NCI-H1092 treated with DMSO at 0.1 percent for 48 hours (cell line): ENCODE measurements at regions not wholly inside any gene's neighbourhood (a gene's known extent, or its start where the extent isn't known, plus 50 kb on each side); places are given as distances from the start of the nearest gene placed in this dataset.

ENCODE experiments used
- DNase-seq: peaks from one replicate; lab custom pipeline; 2025; lab: John Stamatoyannopoulos, UW

DNA sequence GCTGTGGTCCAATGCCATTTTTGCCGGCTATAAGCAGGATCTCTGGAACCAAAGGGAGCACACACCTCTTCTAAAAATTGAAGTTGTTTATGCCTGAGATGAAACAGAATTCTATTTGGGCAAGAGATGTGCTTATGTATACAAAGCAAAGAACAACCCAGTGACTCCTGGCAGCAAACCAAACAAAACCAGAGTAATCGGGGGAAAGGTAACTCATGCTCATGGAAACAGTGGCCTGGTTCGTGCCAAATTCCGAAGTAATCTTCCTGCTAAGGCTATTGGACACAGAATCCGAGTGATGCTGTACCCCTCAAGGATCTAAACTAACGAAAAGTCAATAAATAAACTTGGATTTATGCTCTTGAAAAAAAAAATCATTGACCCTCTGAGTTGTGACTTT, 178.7 kb downstream of the CEMIP2 start:
- DNase-seq: no peak

- DNase-seq: no peak
These were observed 180.5 kb downstream of the CEMIP2 start for GRCh38 chr9:71587576-71588362.

DNA sequence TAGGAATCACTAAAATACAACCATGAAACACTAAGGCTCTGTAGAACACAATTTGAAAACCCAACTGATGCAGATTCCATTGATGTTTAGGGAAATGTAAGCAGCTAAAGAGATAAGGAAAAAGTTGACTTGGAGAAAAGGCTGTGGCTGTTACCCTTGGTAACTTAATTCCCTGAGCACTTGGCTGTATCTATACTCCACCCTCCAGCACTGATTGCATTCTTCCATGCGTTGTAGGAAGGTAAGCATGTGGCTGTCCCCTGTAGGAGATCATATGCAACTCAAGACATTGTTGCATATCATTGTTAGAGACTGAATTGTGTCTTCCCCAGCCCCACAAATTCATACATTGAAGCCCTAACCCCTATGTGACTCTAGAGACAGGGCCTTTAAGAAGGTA, 184.5 kb downstream of the CEMIP2 start:
- no peak for DNase-seq

DNA sequence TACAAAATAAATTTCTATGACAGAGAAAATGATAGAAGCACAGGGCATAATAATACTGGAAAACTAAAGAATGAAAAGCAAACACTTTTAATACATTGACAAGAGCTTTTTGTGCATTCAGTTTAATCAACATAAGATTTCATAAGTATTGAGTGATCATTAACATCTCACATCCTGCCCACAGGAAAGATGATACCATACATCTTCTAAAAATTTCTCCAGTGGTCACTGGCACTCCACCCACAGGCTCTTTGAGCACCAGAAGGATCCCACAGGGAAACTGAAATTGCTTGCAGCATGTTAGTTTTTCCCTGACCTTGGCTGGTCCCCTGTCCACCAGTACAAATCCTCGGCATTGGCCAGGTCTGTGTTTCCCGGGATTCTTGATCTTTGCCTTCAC, 186.0 kb downstream of the CEMIP2 start:
- DNase-seq: no peak

DNA sequence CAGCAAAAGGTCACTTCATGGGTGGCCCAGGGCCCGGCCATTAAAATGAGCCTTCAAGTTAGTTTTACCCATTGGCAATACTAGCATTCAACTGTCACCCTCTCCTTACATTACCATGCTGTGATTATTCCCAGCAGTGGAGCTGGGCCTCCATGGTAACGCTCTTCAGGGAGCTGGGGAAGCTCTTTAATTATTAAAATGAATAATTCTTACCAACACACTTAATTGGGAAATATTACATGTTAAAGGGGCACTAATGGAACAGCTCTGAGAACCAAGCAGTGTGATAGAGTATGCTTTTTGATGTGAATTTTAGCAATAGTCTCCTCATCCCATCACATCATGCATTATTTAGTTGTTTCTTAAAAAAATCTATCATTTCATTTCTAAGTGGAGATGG, 187.2 kb downstream of the CEMIP2 start:
- DNase-seq: no peak

GRCh38 chr9:71571186-71571585, 197.1 kb downstream of the CEMIP2 start:
- no peak for DNase-seq

- DNase-seq: no peak
These were observed 200.4 kb downstream of the CEMIP2 start for GRCh38 chr9:71567890-71568289.

DNA sequence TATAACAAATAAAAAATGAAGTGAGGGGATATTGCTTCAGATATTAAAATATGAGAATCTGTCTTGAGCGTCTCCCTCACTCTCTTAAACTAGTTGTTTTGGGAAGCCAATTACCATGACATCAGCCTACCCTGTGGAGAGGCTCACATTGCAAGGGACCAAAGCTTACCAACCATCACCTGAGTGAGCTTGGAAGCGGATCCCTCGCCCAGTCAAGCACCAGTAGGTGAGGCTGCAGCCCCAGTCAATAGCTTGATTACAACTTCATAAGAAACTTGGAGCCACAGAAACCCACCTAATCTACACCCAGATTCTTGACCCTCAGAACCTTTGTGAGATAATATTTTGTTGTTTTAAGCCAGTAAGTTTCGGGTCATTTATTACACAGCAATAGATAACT, 206.2 kb downstream of the CEMIP2 start:
- DNase-seq: no peak

- no peak for DNase-seq
These were observed 211.0 kb downstream of the CEMIP2 start for GRCh38 chr9:71557310-71557709.

GRCh38 chr9:71552480-71552879, 215.8 kb downstream of the CEMIP2 start:
- no peak for DNase-seq

GRCh38 chr9:71549023-71549422, 219.3 kb downstream of the CEMIP2 start:
- DNase-seq: no peak

DNA sequence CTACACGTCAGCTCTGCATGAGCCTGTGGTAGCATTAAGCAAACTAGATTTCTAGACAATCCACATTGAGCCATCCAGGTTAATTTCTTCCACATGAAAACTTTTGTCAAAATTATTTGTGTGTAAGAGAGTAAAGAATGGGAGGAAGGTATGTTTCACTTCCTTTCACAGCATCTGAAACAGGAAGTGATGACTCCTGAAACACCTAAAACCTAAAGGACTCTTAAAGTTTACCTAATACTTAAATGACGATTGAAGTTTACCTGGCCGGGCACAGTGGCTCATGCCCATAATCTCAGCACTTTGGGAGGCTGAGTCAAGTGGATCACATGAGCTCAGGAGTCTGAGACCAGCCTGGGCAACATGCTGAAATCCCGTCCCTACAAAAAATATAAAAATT, 223.8 kb downstream of the CEMIP2 start:
- no peak for DNase-seq

GRCh38 chr9:71541436-71541835, 226.9 kb downstream of the CEMIP2 start:
- no peak for DNase-seq

DNA sequence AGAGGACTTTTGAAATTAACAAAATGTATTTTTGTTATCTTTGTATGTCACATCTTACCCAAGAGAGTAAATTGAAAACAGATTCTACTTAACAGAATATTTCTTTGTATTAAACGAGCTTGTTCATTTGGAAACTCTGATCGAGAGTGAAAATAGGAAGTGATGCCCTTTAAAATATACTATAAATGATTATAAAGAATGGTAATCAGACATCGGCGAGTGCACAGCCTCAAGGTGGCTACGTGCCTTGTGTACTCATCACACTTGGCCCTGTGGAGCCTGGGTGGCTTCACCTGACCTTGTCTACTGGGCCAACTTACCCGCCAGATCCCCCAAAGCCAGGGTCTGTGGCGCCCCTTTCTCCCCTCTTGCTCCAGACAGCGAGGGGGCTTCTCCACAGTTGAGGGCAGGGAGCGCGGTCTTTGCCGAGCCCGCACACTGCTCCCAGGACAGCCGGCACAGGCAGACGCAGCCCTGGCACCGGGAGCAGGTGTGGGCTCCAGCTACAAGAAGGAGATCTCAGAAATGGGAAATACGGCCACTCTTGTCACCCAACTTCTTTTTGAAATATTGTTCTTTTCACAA, 243.2 kb downstream of the CEMIP2 start:
- DNase-seq: no peak

DNA sequence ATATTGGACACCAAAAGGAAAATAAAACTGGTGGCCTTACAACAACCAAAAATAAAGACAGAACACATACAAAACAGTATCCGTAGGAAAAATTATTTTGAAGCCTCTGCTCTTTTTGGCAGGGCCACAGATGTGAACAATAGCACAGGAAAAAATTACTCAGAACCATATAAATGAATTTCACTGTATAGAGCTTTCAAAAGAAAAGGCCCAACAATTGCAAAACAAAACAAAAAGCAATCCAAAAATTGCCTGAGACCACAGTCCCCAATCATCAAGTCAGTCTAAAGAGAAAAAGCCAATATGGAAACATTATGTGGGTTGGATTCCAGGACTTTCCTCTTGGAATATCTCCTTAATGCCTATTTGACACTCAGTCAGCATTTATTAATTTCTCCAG, 243.8 kb downstream of the CEMIP2 start:
- no peak for DNase-seq

- no peak for DNase-seq
These were observed 247.2 kb downstream of the CEMIP2 start for GRCh38 chr9:71521132-71521531.

- DNase-seq: no peak
These were observed 249.1 kb downstream of the CEMIP2 start for GRCh38 chr9:71519098-71519696.

- no peak for DNase-seq
These were observed 250.1 kb downstream of the CEMIP2 start for GRCh38 chr9:71518045-71518827.

- no peak for DNase-seq
These were observed 252.7 kb downstream of the CEMIP2 start for GRCh38 chr9:71515626-71516025.

- no peak for DNase-seq
These were observed 253.2 kb downstream of the CEMIP2 start for GRCh38 chr9:71515107-71515506.

DNA sequence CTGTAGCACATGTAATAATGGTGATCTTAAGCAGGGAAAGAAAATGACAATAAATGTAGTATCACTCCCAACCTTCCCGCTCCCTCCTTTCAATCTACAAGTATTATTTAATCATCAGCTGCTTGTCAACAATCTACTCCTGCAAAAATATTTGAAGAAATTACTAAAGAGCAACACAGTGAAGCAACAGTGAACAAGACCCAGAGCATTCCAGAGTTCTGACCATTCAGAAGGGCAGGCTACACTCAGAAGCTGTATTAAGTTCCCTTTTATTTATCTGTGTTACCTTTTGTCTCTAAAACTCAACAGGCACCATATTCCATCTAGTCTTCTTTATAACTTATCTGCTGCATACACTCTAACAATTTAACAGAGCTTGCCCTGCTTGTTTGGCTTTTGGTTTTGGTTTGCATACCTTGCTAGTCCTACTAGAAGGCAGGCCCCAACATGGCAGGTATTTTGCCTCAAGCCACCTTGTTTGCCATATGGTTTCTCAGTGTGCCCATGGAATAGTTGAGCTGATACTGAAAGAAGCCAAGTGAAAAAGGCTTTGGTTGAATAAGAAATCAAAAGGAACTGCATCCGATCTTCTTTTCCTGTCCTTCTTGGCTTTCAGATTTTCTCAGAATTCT, 253.9 kb downstream of the CEMIP2 start:
- DNase-seq: no peak

DNA sequence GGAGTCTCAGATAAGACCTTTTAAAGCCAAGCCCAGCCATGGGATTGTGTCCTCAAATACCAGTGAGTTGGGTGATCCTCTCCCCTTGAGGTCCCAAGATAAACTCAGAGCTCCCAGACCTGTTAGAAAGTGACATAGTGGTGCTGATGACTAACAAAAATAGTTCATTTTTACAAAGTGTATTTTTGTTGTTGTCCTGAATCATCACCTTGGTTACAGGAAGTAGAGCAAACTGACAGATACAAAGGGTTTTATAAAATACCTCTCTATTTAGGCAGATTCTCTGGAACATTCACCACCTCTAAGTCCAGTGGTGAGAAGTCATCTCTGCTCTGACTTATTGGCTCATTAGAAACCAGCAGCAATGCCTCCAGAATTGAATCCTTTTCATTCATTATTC, 259.3 kb downstream of the CEMIP2 start:
- DNase-seq: no peak
